Endothelial cell of umbilical vein (primary cell): ENCODE measurements at regions not wholly inside any gene's neighbourhood (a gene's known extent, or its start where the extent isn't known, plus 50 kb on each side); places are given as distances from the start of the nearest gene placed in this dataset.

ENCODE experiments used
- BruUV-seq: library from RNA; stranded (reverse); fragments of 400-500 nt; replicated peaks from 2 replicates; lab custom pipeline; 2021; lab: Mats Ljungman, UMichigan
- CTCF ChIA-PET: fragments of 300-600, 350-600 bp; sonication (Branson Sonifier 250); formaldehyde crosslinking; loops from one replicate; lab custom pipeline; 2021; ENCODE audit warnings: antibody characterized with exemption, inconsistent platforms; lab: Charles Lee
- POLR2A ChIA-PET: fragments of 300-600, 350-600 bp; sonication (Branson Sonifier 250); formaldehyde crosslinking; loops from one replicate; lab custom pipeline; 2021; ENCODE audit warnings: antibody characterized with exemption, inconsistent platforms; lab: Charles Lee
- DNase-seq: peaks from one replicate; pipeline ENCODE4 v3.0.0-alpha.2; 2011; ENCODE audit warnings: low read depth, low spot score
- FAIRE-seq: peaks from 2 replicates; lab custom pipeline; 2011; peaks lifted over from hg19 to GRCh38; lab: Jason Lieb, UNC
- H2AFZ ChIP-seq: 2 replicates; pipeline ENCODE4 v1.6.0; 2012; ENCODE audit warnings: low read depth, low read length, control low read depth, inconsistent platforms
- H3K27ac ChIP-seq: 2 replicates; pipeline ENCODE4 v1.5.1; 2011; ENCODE audit warnings: low read depth, mild to moderate bottlenecking, control low read depth, low read length, moderate library complexity; ENCODE audit not compliant: insufficient read depth
- H3K27me3 ChIP-seq, 2 experiments: 2 replicates each; pipeline versions ENCODE4 v1.6.0 to v1.6.1; 2011; ENCODE audit warnings: low read length in 2 of 2, mixed read lengths in 1 of 2; ENCODE audit not compliant: control insufficient read depth in 2 of 2, insufficient read depth in 2 of 2
- H3K36me3 ChIP-seq, 2 experiments: 2 replicates in 1 of 2; 3 replicates in 1 of 2; pipeline ENCODE4 v1.5.1; 2011; ENCODE audit warnings: low read length in 2 of 2, mild to moderate bottlenecking in 1 of 2, moderate library complexity in 1 of 2; ENCODE audit not compliant: control insufficient read depth in 2 of 2, insufficient read depth in 2 of 2; ENCODE audit errors: extremely low read depth in 1 of 2
- H3K4me1 ChIP-seq: 3 replicates; pipeline ENCODE4 v1.5.1; 2011; ENCODE audit warnings: mild to moderate bottlenecking, low read length; ENCODE audit not compliant: control insufficient read depth, insufficient read depth; ENCODE audit errors: extremely low read depth
- H3K4me2 ChIP-seq: 2 replicates; pipeline ENCODE4 v1.6.1; 2011; ENCODE audit warnings: low read length, control low read depth, mixed read lengths; ENCODE audit not compliant: insufficient read depth
- H3K4me3 ChIP-seq, 3 experiments: fragments of 200-600 bp in 1 of 3; sonication (generic), shearing (Covaris generic) in 1 of 3; replicated peaks in 1 of 3; 2 replicates each; pipeline ENCODE4 v1.5.1; 2011 to 2016; ENCODE audit warnings: control low read depth in 3 of 3, low read length in 3 of 3, mild to moderate bottlenecking in 2 of 3, inconsistent platforms in 1 of 3, low read depth in 1 of 3, moderate library complexity in 1 of 3; ENCODE audit not compliant: insufficient read depth in 1 of 3
- H3K79me2 ChIP-seq: 2 replicates; pipeline ENCODE4 v1.6.0; 2012; ENCODE audit warnings: low read length, inconsistent platforms; ENCODE audit not compliant: control insufficient read depth, insufficient read depth
- H3K9ac ChIP-seq: replicated peaks from 2 replicates; pipeline ENCODE3; 2011; ENCODE audit warnings: low read length, control low read depth; ENCODE audit not compliant: insufficient read depth; ENCODE audit errors: extremely low read depth
- H3K9me1 ChIP-seq: replicated peaks from 3 replicates; pipeline ENCODE4 v1.6.0; 2011; ENCODE audit warnings: mild to moderate bottlenecking, low read length; ENCODE audit not compliant: control insufficient read depth, insufficient read depth; ENCODE audit errors: extremely low read depth
- H3K9me3 ChIP-seq: replicated peaks from 2 replicates; pipeline ENCODE4 v1.5.1; 2012; ENCODE audit warnings: low read length, inconsistent platforms; ENCODE audit not compliant: control insufficient read depth, insufficient read depth
- H4K20me1 ChIP-seq: replicated peaks from 2 replicates; pipeline ENCODE3; 2011; ENCODE audit warnings: mild to moderate bottlenecking, low read length; ENCODE audit not compliant: control insufficient read depth, insufficient read depth; ENCODE audit errors: extremely low read depth
- EZH2 ChIP-seq: IDR thresholded peaks from 2 replicates; pipeline ENCODE4 v1.6.1; 2012; ENCODE audit warnings: borderline replicate concordance, low read depth, mild to moderate bottlenecking, moderate library complexity, low read length, inconsistent platforms; ENCODE audit not compliant: severe bottlenecking
- FOS ChIP-seq: IDR thresholded peaks from 2 replicates; pipeline ENCODE4 v1.6.1; 2011; ENCODE audit warnings: mild to moderate bottlenecking, low read length, moderate library complexity, borderline replicate concordance; ENCODE audit not compliant: insufficient read depth
- GATA2 ChIP-seq: IDR thresholded peaks from 2 replicates; pipeline ENCODE4 v1.7.0; 2011; ENCODE audit warnings: low read depth, mild to moderate bottlenecking, moderate library complexity, mixed read lengths, low read length; ENCODE audit not compliant: insufficient read length, insufficient read depth
- JUN ChIP-seq: IDR thresholded peaks from 2 replicates; pipeline ENCODE4 v1.6.1; 2011; ENCODE audit warnings: borderline replicate concordance, low read depth; ENCODE audit not compliant: insufficient read length, insufficient read depth
- MYC ChIP-seq: IDR thresholded peaks from one replicate; pipeline ENCODE4 v1.6.1; 2011; ENCODE audit warnings: mild to moderate bottlenecking, low read depth, low read length
- POLR2A ChIP-seq: IDR thresholded peaks from 2 replicates; pipeline ENCODE4 v1.6.1; 2012; ENCODE audit warnings: low read depth, mild to moderate bottlenecking, control low read depth, low read length
- POLR2AphosphoS5 ChIP-seq: IDR thresholded peaks from 2 replicates; pipeline ENCODE4 v1.6.1; 2012; ENCODE audit warnings: low read depth, mild to moderate bottlenecking, control low read depth, low read length, moderate library complexity; ENCODE audit not compliant: insufficient read depth
- dilution Hi-C: fragments of 300-500 bp; cut with MboI; formaldehyde crosslinking; loops from one replicate; pipeline ENCODE4 v1.15.0; 2019; ENCODE audit warnings: low sequenced_read_pairs; ENCODE audit not compliant: extremely low pct_ligation_motif_present
- intact Hi-C: fragments of 100-400 bp; cut with micrococcal nuclease; formaldehyde crosslinking; loops from one replicate; pipeline ENCODE4 v1.10.0; 2022
- TF ChIP-seq, protein P1 (sequence below), 2 donors: IDR thresholded peaks; 1 replicate in 1 of 2; 2 replicates in 1 of 2; pipeline ENCODE4 v1.5.1; 2011; ENCODE audit warnings: low read length in 2 of 2, mild to moderate bottlenecking in 2 of 2, moderate library complexity in 2 of 2, control low read depth in 1 of 2, inconsistent platforms in 1 of 2, low read depth in 1 of 2; ENCODE audit not compliant: insufficient read depth in 1 of 2; ENCODE audit errors: extremely low read depth in 1 of 2
- TF ChIP-seq, protein P2 (sequence below): IDR thresholded peaks from 2 replicates; pipeline ENCODE4 v1.6.1; 2011; ENCODE audit not compliant: insufficient read depth, insufficient read length

DNA sequence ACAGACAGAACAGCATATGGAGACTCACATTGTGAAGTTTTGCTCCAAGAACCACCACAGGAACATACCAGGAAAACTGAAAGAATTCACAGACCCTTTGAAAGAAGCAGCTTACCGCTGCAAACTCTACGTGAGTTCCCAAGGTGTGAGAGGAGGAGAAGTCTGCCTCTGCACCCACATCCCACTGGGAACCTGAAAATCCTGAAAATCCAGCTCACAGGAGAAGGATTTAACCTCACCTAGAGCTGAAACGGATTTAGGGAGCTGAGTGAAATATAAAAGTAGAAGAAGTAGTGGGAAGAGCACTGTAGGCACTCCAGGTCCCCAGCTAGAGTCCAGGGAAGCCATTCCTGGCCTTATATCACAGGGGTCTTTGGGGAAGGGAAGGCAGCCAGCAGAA lies 80.0 kb downstream of the FHIP1A start:
- no peak overlapping the region for H3K27ac ChIP-seq
- no peaks in the 10 kb centered on the region for H3K4me1 ChIP-seq
- H3K79me2 ChIP-seq = no peaks in the 10 kb centered on the region
- no peak for TF ChIP-seq JUN
- TF ChIP-seq FOS = no peak
- no peak for TF ChIP-seq GATA2
- no peak for TF ChIP-seq MYC
- TF ChIP-seq POLR2AphosphoS5 = no peak
- TF ChIP-seq POLR2A = no peak
- TF ChIP-seq, protein P1, sequence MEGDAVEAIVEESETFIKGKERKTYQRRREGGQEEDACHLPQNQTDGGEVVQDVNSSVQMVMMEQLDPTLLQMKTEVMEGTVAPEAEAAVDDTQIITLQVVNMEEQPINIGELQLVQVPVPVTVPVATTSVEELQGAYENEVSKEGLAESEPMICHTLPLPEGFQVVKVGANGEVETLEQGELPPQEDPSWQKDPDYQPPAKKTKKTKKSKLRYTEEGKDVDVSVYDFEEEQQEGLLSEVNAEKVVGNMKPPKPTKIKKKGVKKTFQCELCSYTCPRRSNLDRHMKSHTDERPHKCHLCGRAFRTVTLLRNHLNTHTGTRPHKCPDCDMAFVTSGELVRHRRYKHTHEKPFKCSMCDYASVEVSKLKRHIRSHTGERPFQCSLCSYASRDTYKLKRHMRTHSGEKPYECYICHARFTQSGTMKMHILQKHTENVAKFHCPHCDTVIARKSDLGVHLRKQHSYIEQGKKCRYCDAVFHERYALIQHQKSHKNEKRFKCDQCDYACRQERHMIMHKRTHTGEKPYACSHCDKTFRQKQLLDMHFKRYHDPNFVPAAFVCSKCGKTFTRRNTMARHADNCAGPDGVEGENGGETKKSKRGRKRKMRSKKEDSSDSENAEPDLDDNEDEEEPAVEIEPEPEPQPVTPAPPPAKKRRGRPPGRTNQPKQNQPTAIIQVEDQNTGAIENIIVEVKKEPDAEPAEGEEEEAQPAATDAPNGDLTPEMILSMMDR (IDR thresholded peaks at IDR 0.05; ENCODE audit: extremely low read depth in 1 of 2, insufficient read depth in 1 of 2, low read depth in 1 of 2, low read length in 2 of 2) = no peak
- TF ChIP-seq EZH2 = no peak
- TF ChIP-seq, protein P2, sequence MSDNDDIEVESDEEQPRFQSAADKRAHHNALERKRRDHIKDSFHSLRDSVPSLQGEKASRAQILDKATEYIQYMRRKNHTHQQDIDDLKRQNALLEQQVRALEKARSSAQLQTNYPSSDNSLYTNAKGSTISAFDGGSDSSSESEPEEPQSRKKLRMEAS = no peak
- no peak overlapping the region for H3K4me2 ChIP-seq
- no TSS peak for BruUV-seq
- ChIA-PET POLR2A (no interaction called here), CTCF (no interaction called here)
- peaks cover 2 to 3% of the 10 kb centered on the region in 2 experiments for H3K27me3 ChIP-seq
- H3K9me1 ChIP-seq = no peaks in the 10 kb centered on the region
- no peaks in the 10 kb centered on the region for H3K36me3 ChIP-seq
- H3K9me3 ChIP-seq = no peaks in the 10 kb centered on the region
- FAIRE-seq (no peak), DNase-seq (no peak)
- dilution Hi-C loops = no loop called here
- no peaks in the 10 kb centered on the region for H4K20me1 ChIP-seq
- intact Hi-C loops = no loop called here
- H2AFZ ChIP-seq = no peak overlapping the region
- no peak overlapping the region for H3K4me3 ChIP-seq
- no peak overlapping the region for H3K9ac ChIP-seq
